MM.1S (cell line): ENCODE measurements at regions not wholly inside any gene's neighbourhood (a gene's known extent, or its start where the extent isn't known, plus 50 kb on each side); places are given as distances from the start of the nearest gene placed in this dataset.

Experiments used
- DNase-seq: peaks from one replicate; pipeline ENCODE4 v3.0.0-alpha.2; 2015
- H2AFZ ChIP-seq: fragments of 300-600 bp; sonication (generic); 2 replicates; pipeline ENCODE4 v1.6.0; 2016; ENCODE audit warnings: antibody characterized with exemption, low read length
- H3F3A ChIP-seq: fragments of 300-600 bp; sonication (generic); 2 replicates; pipeline ENCODE4 v1.6.1; 2016; ENCODE audit warnings: mild to moderate bottlenecking, antibody characterized with exemption, low read length, moderate library complexity, mixed read lengths; ENCODE audit not compliant: insufficient read depth
- H3K27ac ChIP-seq: fragments of 300-600 bp; sonication (generic); 2 replicates; pipeline ENCODE4 v1.5.1; 2016; ENCODE audit warnings: mild to moderate bottlenecking, low read length
- H3K27me3 ChIP-seq: fragments of 300-600 bp; sonication (generic); replicated peaks from 2 replicates; pipeline ENCODE4 v1.6.0; 2016; ENCODE audit warnings: low read length; ENCODE audit not compliant: insufficient read depth
- H3K36me3 ChIP-seq: fragments of 300-600 bp; sonication (generic); replicated peaks from 2 replicates; pipeline ENCODE4 v1.6.1; 2016; ENCODE audit warnings: mild to moderate bottlenecking, low read length, mixed read lengths; ENCODE audit not compliant: insufficient read depth
- H3K4me1 ChIP-seq: fragments of 300-600 bp; sonication (generic); 2 replicates; pipeline ENCODE4 v1.6.1; 2016; ENCODE audit warnings: low read length, mixed read lengths
- H3K4me2 ChIP-seq: fragments of 300-600 bp; sonication (generic); 2 replicates; pipeline ENCODE4 v1.6.0; 2016; ENCODE audit warnings: low read depth, low read length
- H3K4me3 ChIP-seq: fragments of 300-600 bp; sonication (generic); 2 replicates; pipeline ENCODE4 v1.5.1; 2016; ENCODE audit warnings: low read length, mixed read lengths
- H3K79me2 ChIP-seq: fragments of 300-600 bp; sonication (generic); 2 replicates; pipeline ENCODE4 v1.6.1; 2016; ENCODE audit warnings: mixed run types, low read length, mixed read lengths
- H3K9ac ChIP-seq: fragments of 300-600 bp; sonication (generic); 2 replicates; pipeline ENCODE4 v1.6.1; 2016; ENCODE audit warnings: low read length, mixed read lengths
- H3K9me2 ChIP-seq: fragments of 300-600 bp; sonication (generic); replicated peaks from 2 replicates; pipeline ENCODE4 v1.6.1; 2016; ENCODE audit warnings: mild to moderate bottlenecking, low read length, mixed read lengths; ENCODE audit not compliant: insufficient read depth
- H3K9me3 ChIP-seq: fragments of 300-600 bp; sonication (generic); replicated peaks from 2 replicates; pipeline ENCODE4 v1.6.1; 2016; ENCODE audit warnings: mild to moderate bottlenecking, low read length, mixed read lengths; ENCODE audit not compliant: insufficient read depth
- H4K20me1 ChIP-seq: fragments of 300-600 bp; sonication (generic); 2 replicates; pipeline ENCODE4 v1.6.1; 2016; ENCODE audit warnings: mild to moderate bottlenecking, low read length, moderate library complexity, mixed read lengths; ENCODE audit not compliant: insufficient read depth
- CTCF ChIP-seq: fragments of 300-600 bp; sonication (generic); IDR thresholded peaks from 2 replicates; pipeline ENCODE4 v1.5.1; 2016; ENCODE audit warnings: antibody characterized with exemption, low read length, mixed read lengths
- EZH2 ChIP-seq: fragments of 300-600 bp; sonication (generic); optimal IDR thresholded peaks from 2 replicates; pipeline ENCODE3; 2017; ENCODE audit warnings: low read depth, mild to moderate bottlenecking, antibody characterized with exemption, low read length, mixed read lengths
- EZH2phosphoT487 ChIP-seq: fragments of 300-600 bp; sonication (generic); IDR thresholded peaks from 2 replicates; pipeline ENCODE4 v1.6.1; 2018; ENCODE audit warnings: antibody characterized with exemption, low read length

GRCh38 chr1:217026531-217026930 lies 303.3 kb upstream of the ESRRG start:
- no peak overlapping the region for H3K4me3 ChIP-seq
- H3K9me2 ChIP-seq, result no peaks in the 10 kb centered on the region
- TF ChIP-seq EZH2 (no peak), EZH2phosphoT487 (no peak), CTCF (no peak)
- no peaks in the 10 kb centered on the region for H3K36me3 ChIP-seq
- H2AFZ ChIP-seq, result no peak overlapping the region
- no peaks in the 10 kb centered on the region for H3K9me3 ChIP-seq
- H3K4me1 ChIP-seq, result peaks cover 19% of the 10 kb centered on the region
- H3K79me2 ChIP-seq, result no peaks in the 10 kb centered on the region
- no peak for DNase-seq
- H3K9ac ChIP-seq, result no peak overlapping the region
- H3K27ac ChIP-seq, result no peak overlapping the region
- H3K4me2 ChIP-seq, result peak overlapping the region; percentile 69; the same call in 1 of the 2 replicates
- peaks cover 22% of the 10 kb centered on the region for H3K27me3 ChIP-seq
- H3F3A ChIP-seq, result peaks cover 9% of the 10 kb centered on the region; the same call in 1 of the 2 replicates
- H4K20me1 ChIP-seq, result no peaks in the 10 kb centered on the region

DNA sequence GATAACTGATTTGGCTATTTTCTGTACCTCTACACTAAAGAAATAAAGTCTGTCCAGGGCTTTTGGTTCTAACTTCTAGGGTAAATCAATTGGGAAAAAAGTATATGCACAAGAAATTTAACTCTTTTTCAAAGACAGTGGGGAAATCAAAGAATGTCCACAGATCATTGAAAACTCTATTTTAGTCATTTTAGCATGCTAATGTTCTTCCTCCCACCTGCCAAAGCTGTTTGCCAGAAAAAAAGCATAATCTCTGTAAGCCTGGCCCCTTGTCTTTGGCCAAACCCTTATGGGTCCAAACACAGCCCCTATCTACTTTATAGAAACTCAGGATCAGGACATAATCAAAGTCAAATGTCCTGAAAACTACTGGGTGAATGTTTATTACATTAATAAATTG lies 302.2 kb upstream of the ESRRG start:
- Histone ChIP-seq H3K4me3 (no peak overlapping the region), H3F3A (peaks cover 9% of the 10 kb centered on the region; the same call in 1 of the 2 replicates), H4K20me1 (no peaks in the 10 kb centered on the region), H3K27ac (no peak overlapping the region), H3K36me3 (no peaks in the 10 kb centered on the region), H3K27me3 (peaks cover 22% of the 10 kb centered on the region), H2AFZ (no peak overlapping the region), H3K9me3 (no peaks in the 10 kb centered on the region), H3K4me2 (no peak overlapping the region), H3K79me2 (no peaks in the 10 kb centered on the region), H3K9ac (no peak overlapping the region), H3K4me1 (peaks cover 19% of the 10 kb centered on the region), H3K9me2 (no peaks in the 10 kb centered on the region)
- TF ChIP-seq EZH2phosphoT487 (no peak), EZH2 (no peak), CTCF (no peak)
- DNase-seq, result no peak

DNA sequence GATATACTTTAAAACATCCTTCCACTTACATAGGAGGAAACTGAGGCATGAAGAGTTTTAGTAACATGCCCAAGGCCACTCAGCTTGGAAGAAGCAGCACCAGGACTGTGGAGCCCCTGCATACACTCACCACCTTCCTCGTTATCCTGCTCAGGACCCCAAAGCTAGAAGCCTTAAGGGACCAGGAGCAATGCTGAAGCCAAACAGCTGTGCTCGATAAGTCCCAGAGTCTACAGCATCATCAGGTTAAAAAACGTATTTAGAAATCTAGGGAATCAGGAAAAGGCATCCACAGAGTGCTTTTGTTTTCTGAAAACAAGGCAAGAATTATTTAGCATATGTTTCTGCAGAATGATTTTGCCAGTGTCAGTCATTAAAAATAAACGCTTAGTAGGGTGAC lies 301.7 kb upstream of the ESRRG start:
- Histone ChIP-seq H3K4me2 (no peak overlapping the region), H3K27ac (no peak overlapping the region), H3K79me2 (no peaks in the 10 kb centered on the region), H2AFZ (no peak overlapping the region), H4K20me1 (no peaks in the 10 kb centered on the region), H3K4me3 (no peak overlapping the region), H3K9ac (no peak overlapping the region), H3K27me3 (peaks cover 22% of the 10 kb centered on the region), H3F3A (peaks cover 9% of the 10 kb centered on the region; the same call in 1 of the 2 replicates), H3K36me3 (no peaks in the 10 kb centered on the region), H3K9me3 (no peaks in the 10 kb centered on the region), H3K9me2 (no peaks in the 10 kb centered on the region), H3K4me1 (peaks cover 19% of the 10 kb centered on the region)
- TF ChIP-seq EZH2phosphoT487 (no peak), EZH2 (no peak), CTCF (no peak)
- DNase-seq, result no peak
